ENCODE measurements at regions not wholly inside any gene's neighbourhood (a gene's known extent, or its start where the extent isn't known, plus 50 kb on each side); places are given as distances from the start of the nearest gene placed in this dataset.
A peak's percentile ranks its signal among the peaks of the same experiment; 100 is the strongest.

DNA sequence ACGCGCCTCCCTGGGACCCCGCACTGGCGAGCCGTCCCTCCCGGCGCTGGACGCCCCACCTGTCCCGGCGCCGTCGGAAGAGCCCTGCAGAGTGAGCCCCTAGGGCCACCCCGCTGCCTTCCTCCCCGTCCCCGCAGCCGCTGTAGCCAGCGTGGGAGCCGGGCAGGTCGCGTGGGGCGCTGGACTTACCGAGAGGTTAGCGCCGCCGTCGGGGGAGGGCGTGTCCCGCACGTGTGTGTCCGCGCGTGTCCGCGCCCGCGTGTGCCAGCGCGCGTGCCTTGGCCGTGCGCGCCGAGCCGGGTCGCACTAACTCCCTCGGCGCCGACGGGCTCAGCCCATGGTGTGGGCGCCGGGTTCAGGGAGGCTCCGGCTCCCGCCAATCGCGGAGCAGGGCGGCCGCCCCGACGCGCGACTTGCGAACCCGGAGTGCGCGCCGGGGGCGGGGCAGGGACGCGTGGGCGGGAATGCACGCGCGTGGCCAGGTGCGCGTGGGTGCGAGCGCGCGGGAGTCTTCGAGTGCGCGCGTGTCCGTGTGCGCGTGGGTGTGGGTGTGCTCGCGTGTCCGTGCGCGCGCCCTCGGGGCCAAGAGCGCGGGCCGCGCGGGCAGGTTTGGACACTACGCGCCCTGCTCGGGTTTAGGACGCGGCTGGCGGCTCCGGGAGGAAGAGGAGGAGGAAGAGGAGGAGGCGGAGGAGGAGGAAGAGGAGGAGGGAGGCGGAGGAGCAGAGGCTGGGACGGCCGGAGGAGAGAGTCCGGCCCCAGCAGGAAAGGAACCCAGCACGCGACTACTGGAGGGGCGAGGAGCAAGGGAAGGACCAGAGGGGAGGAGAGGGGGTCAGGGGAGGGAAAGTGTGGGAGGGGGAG is 145.2 kb upstream of the ETS2 start:
- no peak for DNase-seq

DNA sequence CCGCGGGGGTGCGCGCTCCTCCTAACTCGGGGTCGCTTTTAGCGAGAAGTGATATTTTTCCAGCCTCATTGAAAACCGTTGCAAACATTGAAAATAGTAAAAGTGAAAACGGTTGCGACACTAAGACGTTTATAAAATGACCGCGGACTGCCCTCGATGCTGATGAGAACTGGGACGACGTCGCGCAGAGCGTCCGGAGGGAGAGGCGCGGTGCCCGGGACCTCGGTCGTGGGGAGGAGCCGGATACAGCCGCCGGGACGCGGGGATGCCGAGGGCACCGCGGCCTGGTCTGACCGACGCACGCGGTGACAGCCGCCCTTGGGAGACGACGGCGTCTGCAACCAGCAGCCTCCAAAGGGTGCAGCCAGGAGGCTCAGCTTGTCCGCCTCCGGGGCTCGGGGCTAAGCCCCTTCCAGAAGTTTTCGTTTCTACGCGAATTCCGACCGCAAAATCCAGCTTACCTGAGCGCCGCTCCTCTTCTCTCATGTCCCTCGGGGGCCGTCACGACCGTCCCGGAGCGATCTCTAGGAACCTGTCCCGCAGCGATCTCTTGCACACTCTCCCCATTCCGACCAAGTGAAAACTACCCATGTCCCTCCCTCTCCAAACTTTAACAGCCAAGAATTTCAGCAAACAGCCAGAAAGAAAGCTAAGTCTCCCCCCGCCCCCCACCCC is 144.4 kb upstream of the ETS2 start:
- no peak for DNase-seq

DNA sequence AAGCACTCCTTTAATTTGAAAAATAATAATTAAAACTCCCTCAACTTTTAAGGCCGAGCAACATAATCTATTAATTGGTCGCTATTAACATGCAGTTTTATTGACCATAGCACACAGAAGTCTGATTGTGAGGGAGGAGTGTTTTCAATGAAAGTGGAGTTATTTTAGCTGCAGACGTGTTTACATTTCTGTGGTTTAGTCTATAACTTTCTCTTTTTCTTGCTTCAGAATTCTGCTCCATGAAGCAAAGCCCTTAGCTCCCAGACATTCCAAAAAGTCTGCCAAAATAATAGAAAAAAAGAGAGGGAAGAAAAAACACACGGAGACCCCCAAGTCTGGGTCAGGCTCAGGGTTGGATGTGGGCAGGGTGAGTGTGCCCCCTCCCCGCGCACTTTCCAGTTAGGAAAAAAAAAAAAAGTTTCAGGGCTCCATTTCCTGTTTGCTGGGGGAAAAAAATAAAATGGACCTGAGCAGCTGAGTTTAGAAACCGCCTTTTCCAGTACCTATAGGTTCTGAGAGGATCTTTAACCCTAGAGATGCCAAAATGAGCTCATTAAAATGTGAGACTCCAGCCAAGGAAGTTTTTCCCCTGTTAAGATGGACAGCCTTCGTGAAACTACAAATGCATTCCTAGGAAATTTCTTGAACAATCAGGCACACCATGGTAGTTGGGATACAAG is 143.7 kb upstream of the ETS2 start:
- no peak for DNase-seq

DNA sequence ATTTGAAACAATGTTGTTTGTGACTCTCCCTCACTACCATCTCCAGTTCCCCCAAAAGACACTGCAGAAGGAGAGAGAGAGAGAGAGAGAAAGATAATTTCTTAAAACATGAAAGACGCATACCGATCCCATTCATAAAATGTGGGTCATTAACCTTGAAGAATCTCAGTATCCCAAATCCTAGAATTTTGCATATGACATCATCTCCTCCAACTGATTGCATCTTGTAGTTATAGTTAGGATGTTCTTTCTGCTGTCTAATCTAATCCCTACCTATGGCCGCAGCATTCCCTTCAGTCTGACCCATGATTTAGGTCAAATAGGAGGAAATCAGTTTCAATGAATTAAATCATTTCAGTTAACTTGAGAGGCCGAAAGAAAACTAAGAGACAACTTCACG is 142.4 kb upstream of the ETS2 start:
- DNase-seq: no peak

DNA sequence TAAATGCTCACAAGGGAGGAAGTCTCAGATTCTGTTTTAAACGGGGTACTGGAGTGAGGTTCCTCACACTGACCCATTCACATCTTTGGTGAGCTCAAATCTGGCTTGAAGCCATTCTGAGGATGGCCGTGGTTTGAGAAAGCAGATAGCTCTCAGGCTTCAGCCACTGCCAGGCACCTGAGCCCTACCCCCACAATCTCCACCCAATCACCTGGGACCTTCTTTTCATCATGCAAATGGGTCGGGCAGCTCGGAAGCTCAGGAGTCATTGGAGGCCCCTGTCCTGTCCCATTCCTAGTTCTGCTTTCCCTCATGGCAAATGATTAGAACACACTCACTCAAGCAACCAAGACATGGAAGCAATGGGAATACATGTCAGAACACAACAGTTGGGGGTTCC is 141.4 kb upstream of the ETS2 start:
- DNase-seq: no peak

DNA sequence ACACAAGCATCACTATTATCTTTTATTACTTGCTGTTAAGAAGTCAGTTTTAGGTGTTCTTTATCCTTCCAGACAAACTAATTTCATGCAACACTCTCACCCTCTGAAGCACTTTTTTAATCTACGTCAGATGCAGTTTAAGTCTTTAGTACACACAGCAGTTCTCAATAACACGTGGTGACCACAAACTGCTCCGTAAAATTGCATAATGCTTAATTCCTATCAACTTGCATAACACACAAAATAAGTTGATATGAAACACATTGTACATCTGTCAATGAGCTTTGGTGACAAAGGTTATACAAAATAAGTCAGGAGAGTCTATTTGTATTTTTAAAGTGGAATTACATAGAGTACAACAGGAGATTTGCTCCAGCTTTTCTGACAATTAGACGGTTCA is 140.9 kb upstream of the ETS2 start:
- DNase-seq: no peak

DNA sequence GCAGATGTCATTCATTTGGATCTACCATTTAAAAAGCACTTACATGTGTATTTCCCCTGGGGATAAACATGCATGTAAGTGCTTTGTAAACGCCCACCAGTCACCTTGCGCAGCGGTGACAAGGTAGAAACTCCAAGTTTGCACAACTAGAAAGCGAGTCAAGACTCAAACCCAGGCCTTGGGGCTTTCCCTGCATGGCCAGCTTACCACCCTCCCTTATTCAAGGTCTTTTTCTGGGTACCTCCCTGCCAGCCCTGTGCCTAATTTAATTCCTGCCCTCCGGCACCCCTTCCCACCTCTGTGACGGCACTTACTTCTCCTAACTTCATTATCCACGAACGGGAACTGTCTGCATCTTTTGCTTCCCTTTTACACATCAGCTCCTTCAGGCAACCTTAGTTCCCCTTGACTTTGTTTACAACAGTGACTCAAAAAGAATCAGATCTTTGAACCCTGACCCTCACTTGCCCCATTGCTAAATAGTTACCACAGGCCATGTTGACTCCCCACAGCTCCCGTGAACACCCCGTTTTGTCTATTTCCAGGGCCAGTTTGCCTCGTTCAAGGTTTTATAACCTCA is 138.3 kb upstream of the ETS2 start:
- no peak for DNase-seq

DNA sequence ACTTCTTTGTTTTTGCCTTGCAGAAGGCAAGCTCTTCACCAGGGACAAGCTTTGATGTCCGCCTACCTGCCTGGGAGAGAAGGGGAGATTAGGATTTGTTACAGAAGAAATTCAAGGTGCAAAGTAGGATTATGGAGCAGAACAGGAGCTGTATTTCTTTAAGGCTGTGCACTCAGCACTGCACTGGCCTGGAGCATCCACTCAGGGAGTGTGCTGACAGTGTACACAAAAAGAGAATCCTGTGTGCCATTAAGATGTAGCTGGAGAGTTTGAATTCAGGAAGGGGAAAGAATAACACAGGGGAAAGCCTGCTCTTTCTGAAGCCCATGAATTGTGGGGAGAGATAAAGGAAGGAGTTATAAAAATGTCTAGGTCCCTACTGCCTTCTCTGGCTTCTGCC is 137.7 kb upstream of the ETS2 start:
- no peak for DNase-seq

DNA sequence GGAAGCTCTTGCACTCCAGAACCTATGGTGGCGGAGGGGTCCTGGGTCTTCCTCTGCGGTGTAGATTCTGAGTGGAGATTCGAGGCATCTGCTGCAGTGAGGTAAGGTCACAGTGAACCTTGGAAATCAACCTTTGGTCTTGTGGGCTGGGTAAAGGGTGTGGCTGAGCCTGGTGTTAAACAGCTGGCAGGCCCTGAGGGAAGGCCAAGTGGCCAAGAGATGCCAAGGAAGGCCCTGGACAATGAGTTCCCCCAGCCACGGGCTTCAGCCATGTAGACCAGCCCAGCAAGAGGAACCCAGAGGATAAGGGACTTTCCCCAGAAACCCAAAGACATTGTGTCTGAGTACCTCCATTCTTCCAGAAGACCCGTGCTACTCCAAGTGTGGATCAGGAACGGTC is 137.2 kb upstream of the ETS2 start:
- DNase-seq: no peak

DNA sequence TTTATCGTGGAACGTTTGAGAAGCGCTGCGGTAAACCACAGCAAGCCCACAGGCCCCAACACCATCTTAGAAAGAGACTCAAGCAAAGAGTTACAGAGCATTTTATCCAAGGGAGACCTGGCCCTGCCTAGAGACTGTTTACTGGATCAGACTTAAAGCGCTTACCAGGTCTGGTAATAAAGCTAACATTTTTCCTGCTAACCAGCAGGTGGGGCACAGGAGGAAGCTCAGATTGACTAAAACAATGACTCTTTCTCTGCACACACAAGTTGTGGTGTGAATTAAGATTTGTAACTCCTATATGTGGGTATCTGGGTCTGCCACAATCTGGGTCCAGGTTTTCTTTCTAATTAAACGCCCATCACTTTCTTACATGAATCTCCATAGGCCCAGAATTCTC is 136.5 kb upstream of the ETS2 start:
- peak; percentile 48 for DNase-seq

DNA sequence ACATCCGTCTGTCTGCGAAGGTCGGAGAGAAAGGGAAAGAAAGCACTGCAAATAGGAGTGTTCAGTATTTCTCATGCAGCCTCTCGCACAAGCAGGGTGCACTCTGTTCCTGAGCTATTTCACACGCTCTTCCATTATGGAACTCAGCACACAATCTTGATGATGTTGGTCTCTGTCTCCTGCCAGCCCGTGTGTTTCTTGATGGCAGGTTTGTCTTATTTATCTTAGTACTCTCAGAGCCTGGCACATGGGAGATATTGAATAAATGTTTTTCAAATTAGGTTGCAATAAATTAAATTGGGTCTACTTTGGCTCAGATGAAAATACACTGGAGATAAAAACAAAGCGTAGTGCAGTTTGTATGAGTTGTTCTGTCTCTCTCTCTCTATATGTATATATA is 134.9 kb upstream of the ETS2 start:
- no peak for DNase-seq

DNA sequence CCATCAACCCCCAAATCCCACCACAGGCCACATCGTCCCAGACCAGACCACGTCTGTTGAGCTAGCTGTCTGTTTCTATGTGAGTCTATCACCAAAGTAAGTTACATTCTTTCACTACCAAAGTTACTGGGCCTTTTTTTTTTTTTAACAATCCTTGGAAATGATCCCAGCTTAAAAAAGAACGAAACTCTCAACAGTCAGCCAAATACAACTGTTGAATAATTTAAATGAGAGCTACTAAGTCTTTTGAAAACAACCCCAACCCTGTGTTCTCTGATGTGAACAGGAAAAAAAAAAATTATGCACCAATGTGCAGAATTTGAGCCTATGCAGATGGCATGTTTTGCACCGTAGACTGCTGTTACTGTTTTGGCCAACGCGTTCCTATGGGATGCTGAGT is 134.0 kb upstream of the ETS2 start:
- DNase-seq: no peak

DNA sequence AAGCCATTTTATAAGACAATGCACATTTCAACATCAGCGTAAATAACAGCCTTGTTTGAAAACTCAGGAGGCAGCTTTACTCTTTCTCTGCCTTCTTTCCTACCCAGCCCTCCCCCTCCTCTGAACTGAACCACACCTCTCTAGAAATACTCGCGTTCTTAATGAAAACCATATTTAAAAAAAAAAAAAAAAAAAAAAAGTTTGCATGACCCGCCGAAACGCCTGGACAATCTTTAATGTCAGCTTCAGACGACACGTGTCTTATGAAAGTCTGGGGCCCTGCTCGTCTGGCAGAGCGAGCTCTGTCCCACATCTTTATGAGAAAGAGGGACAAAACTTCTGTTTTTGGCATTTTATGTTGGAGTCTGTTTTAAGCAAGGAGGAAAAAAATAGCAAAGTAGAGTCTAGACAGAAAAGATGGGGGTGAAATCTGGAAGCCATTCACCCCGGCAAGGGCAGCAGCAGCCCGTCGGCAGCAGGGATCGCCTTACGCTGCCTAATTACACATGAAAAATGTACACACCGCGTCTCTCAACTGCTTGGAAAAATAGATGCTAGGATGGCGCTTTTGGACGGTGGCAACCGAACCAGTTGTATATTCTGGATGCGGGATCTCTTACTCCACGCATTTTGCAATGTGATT is 130.4 kb upstream of the ETS2 start:
- no peak for DNase-seq

DNA sequence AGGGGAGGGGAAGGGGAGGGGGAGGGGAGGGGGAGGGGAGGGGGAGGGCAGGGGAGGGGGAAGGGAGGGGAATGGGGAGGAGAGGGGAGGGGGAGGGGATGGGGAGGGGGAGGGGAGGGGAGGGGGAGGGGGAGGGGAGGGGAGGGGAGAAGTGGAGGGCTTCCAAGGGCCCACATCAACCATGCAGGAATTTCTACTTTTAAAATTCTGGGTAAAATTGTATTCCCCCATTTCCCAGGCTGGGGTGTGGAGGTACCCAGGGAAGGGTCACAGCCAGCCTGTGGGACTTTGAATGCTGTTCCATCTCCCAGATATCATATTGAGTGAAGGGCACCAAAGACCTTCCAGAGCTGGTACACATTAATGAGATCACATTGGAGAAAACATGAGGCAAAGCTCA is 126.9 kb upstream of the ETS2 start:
- no peak for DNase-seq

DNA sequence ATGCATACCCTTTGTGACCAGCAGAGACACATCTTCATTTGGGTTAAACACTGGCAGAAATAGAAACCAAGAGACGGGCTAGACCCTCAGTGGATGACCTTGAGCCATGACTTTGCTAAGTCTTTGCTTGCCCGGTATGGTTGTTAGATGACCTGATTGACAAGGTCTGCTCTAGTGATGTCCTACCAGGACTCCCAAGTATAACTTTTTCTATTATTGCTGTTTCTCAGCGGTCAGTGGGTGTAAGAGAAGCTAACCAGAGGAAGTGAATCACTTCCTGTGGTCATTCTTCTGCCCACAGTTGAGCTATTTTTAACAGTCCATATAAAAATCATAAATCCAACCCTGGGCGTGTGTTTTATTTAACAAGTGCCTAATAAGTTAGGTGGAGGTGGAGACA is 126.2 kb upstream of the ETS2 start:
- peak; percentile 77 for DNase-seq

DNA sequence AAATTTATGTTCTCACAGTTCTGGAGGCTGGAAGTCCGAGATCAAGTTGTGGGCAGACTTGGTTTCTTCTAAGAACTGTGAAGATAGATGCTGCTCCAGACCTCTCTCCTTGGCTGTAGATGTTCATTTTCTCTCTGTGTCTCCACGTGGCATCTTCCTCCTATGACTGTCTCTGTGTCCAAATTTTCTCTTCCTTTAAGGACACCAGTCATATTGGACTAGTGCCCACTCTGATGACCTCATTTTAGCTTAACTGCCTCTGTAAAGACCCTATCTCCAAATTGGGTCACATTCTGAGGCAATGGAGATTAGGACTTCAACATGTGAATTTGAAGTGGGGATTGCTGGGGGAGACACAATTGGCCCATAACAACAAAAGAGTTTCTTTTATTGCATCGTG is 125.3 kb upstream of the ETS2 start:
- DNase-seq: peak; percentile 53

DNA sequence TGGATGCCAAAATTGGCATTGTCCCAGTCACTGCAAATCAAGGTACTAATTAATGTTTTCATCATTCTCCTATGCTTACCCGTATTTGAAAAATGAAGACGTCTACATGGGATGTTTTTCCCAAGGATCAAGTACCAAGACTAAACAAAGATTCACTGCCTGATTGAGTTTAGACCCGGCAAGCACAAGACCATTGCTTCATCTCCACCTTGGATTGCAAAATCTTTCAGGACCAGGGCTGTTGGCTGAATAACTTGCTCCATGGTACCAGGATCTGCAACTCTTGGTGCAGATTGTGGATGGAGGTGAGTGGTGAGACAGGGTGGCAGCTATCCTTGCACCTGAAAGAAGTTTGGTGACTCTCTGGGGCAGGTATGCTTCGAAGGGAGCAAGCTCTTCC is 122.5 kb upstream of the ETS2 start:
- no peak for DNase-seq

DNA sequence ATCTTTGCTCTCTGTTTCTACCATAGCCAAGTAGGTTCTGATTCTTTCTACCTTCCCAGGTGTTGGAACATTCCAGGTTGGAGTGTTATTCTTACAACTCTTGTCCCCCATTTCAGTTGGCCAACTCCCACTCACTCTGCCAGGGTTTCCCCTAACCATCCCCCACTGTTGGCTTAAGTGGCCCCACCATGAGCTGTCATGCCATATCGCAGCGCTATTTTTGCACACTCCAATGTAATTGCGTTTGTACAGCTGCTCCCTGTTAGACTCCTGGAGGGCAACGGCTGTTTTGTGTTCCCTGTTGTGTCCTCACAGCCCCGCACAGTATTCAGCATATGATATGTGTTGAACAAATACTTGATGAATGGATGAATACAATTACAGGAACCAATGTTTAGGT is 117.7 kb upstream of the ETS2 start:
- DNase-seq: no peak

DNA sequence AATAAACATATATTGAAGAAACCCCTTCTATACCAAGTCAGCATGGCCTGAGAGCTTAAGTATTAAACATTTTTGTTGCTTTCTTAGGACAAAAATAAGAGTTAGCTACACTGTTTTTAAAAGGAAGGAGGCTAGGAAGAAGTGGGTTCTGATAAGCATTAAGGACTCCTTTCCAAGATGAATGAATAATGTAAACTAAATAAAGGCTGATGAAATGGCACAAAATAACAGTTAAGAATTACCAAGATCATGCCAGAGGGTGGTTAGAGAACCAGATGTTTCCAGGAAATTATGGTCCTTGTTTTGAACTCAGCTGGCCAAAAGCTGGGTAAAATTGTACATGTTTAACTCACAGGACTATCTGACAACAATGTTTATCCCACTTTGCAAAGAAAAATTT is 114.1 kb upstream of the ETS2 start:
- no peak for DNase-seq

DNA sequence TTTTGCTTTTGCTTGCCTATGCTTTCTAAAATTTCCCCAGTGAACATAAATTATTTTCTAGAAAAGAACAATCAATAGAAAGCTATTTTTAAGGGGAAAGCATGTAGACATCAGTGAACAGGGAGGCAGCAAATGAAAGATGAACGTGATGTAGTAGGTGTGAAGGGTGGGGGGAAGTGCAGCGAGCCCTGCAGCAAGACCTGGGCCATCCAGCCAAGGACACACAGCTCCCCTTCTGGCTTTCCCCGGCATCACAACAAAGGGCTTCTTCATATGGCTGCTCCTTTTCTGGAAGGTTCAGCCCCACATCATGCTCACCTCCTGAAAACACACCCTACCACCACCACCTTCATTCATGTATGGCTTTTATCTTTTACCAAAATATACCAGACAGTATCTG is 109.2 kb upstream of the ETS2 start:
- DNase-seq: no peak

DNA sequence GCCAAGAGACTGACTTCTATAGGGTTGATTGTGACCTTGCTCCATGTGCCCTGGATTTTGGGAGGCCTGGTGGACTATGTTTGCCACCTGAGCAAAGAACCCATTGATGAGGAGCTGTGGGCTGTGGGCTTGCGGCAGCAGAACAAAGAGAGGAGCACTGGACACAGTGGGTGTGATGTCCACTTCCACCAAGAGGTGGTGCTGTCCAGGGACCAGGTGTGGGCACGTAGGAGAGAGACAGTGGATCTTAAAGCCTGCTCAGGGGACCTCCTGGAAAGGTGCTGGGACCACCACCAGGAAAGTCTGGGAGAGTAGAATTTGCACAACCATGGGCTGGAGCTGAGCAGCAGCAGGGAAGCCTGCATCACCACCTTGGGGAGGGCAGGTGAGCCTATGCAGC is 106.7 kb upstream of the ETS2 start:
- no peak for DNase-seq

DNA sequence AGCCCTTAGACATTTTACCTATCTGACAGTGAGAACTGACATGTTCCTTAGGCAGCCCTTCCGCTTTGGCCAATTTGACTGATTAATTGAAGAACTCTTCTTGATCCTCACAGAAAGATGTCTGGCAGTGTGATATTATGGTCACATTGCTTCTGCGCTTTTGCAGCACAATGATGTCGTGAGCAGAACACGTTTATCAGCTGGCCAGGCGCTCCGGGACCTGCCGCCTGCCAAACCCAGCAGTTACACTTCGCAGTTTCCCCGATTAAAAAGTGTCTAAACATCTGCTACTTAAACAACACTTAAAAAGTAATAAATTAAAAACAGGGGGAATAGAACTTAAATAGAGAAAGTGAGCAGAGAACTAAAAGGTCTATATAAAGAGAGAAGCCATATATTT is 103.5 kb upstream of the ETS2 start:
- DNase-seq: no peak

DNA sequence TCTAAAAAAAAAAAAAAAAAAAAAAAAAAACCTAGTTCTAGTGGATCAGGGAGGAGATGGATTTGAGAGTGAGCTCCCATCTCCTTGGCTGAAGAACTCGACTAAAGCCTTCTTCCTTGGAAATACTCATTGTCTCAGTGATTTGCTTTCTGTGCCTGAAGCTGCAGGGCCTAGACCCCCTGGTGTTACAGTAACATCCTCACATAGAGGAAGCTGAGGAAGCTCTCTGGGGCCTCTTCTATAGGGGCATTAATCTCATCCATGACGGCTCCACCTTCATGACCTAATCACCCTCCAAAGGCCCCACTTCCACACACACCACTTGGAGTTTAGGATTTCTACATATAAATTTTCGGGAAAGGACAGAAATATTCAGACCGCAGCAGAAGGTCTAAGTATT is 95.9 kb upstream of the ETS2 start:
- no peak for DNase-seq

Measured in OCI-M1 (cell line).